Peyer's patch (tissue), 4 donors: ENCODE measurements at regions not wholly inside any gene's neighbourhood (a gene's known extent, or its start where the extent isn't known, plus 50 kb on each side); places are given as distances from the start of the nearest gene placed in this dataset.

Experiments
- DNase-seq, 3 donors: peaks; one replicate each; pipeline ENCODE4 v3.0.0-alpha.2; 2017 to 2019
- H3K27ac ChIP-seq, 4 donors: fragments of 200-600 bp; sonication (generic); one replicate each; pipeline ENCODE4 v1.5.1; 2016 to 2019
- H3K27me3 ChIP-seq, 2 donors: fragments of 200-600 bp; sonication (generic); one replicate each; pipeline ENCODE4 v1.5.1; 2019
- H3K36me3 ChIP-seq, 3 donors: fragments of 200-600 bp; sonication (generic); one replicate each; pipeline ENCODE4 v1.5.1; 2016 to 2019
- H3K4me1 ChIP-seq, 4 donors: fragments of 200-600 bp; sonication (generic); one replicate each; pipeline ENCODE4 v1.5.1; 2016 to 2019
- H3K4me3 ChIP-seq, 4 donors: fragments of 200-600 bp; sonication (generic); 1 replicate in 3 of 4; 2 replicates in 1 of 4; pipeline ENCODE4 v1.5.1; 2016 to 2019; ENCODE audit warnings: mild to moderate bottlenecking in 1 of 4
- H3K9me3 ChIP-seq, 4 donors: fragments of 200-600 bp; sonication (generic); one replicate each; pipeline ENCODE4 v1.5.1; 2016 to 2019; ENCODE audit warnings: mild to moderate bottlenecking in 1 of 4
- POLR2A ChIP-seq, 2 donors: fragments of 450-650 bp; IDR thresholded peaks; one replicate each; pipeline ENCODE4 v1.5.1; 2017; ENCODE audit warnings: antibody characterized with exemption in 2 of 2, mild to moderate bottlenecking in 2 of 2, moderate library complexity in 2 of 2
- TF ChIP-seq, protein P1 (sequence below), 6 experiments: fragments of 450-650 bp in 4 of 6; fragments of 200-600 bp in 2 of 6; sonication (generic) in 1 of 6; IDR thresholded peaks; one replicate each; pipeline ENCODE4 v1.5.1; 2017 to 2019; ENCODE audit warnings: antibody characterized with exemption in 6 of 6, mild to moderate bottlenecking in 3 of 6, moderate library complexity in 1 of 6

- Histone ChIP-seq H3K4me3 (no peak overlapping the region), H3K4me1 (no peaks in the 10 kb centered on the region), H3K27ac (no peak overlapping the region), H3K9me3 (no peaks in the 10 kb centered on the region), H3K27me3 (no peaks in the 10 kb centered on the region), H3K36me3 (no peaks in the 10 kb centered on the region)
- peak in 2 of 3 donors; percentile 18 to 25 for DNase-seq
- no peak for TF ChIP-seq POLR2A (IDR thresholded peaks at IDR 0.05)
- TF ChIP-seq, protein P1, sequence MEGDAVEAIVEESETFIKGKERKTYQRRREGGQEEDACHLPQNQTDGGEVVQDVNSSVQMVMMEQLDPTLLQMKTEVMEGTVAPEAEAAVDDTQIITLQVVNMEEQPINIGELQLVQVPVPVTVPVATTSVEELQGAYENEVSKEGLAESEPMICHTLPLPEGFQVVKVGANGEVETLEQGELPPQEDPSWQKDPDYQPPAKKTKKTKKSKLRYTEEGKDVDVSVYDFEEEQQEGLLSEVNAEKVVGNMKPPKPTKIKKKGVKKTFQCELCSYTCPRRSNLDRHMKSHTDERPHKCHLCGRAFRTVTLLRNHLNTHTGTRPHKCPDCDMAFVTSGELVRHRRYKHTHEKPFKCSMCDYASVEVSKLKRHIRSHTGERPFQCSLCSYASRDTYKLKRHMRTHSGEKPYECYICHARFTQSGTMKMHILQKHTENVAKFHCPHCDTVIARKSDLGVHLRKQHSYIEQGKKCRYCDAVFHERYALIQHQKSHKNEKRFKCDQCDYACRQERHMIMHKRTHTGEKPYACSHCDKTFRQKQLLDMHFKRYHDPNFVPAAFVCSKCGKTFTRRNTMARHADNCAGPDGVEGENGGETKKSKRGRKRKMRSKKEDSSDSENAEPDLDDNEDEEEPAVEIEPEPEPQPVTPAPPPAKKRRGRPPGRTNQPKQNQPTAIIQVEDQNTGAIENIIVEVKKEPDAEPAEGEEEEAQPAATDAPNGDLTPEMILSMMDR (IDR thresholded peaks at IDR 0.05), result no peak
Observed at GRCh38 chr22:49211176-49211575, 616.5 kb downstream of the BRD1 start.

DNA sequence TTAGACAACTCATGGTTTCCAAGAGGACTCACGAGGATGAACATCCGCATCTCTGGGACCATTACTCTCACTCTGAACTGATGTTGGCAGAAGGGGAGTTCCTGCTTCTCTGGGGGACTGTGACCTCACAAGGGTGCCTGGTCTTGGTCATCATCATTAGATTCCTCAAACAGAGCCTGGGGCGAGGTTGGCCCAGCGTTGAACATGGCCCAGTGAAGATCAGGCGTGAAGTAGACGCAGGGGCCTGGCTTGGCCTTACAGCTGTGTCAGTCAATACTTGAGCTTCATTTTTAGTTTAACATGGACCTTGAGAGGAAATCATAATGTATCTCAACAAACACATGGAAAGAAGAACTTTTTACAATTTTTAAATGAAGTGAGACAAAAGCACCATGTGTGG, 617.1 kb downstream of the BRD1 start:
- Histone ChIP-seq H3K4me1 (no peaks in the 10 kb centered on the region), H3K27me3 (no peaks in the 10 kb centered on the region), H3K36me3 (no peaks in the 10 kb centered on the region), H3K9me3 (no peaks in the 10 kb centered on the region), H3K4me3 (no peak overlapping the region), H3K27ac (no peak overlapping the region)
- no peak for TF ChIP-seq POLR2A (IDR thresholded peaks at IDR 0.05)
- TF ChIP-seq, protein P1 (IDR thresholded peaks at IDR 0.05), result no peak
- DNase-seq, result peak in 2 of 3 donors; percentile 7 to 30

DNA sequence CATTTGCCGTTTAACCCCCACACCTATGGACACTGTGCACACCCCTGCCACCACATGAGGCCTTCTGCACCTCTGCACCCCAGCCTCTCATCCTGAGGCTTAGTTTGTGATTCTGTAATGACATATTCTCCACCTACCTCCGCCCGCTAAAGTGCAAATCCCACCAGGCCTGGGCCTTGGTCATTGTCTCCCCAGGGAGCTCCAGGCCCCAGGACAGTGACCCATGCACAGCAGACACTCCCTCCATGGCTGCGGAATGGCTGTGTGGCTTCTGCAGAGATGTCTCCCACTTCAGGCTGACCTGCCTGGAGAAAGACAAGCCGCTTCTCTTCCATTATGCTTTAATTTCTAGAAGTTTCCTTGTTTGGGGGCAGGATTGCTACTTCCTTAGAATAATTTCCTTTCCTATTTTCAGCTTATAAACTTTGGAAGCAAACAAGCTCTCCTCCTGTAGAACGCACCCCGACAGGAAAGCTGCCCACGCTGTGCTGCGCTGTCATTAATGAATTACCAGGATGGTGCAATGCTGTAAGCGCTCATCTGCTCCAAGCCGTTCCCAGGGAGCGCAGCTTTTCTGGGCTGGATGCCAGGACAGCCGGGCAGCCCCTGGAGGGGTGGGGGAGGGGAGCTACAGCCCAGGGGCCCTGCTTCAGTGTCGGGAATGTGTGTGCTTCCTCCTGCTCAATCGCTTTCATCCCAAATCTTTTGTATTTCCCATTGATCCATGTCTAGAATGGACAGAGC, 618.0 kb downstream of the BRD1 start:
- H3K36me3 ChIP-seq, result no peaks in the 10 kb centered on the region
- H3K4me3 ChIP-seq, result no peak overlapping the region
- peak in 2 of 3 donors; percentile 29 to 40 for DNase-seq
- TF ChIP-seq, protein P1 (IDR thresholded peaks at IDR 0.05), result no peak
- no peak for TF ChIP-seq POLR2A (IDR thresholded peaks at IDR 0.05)
- no peaks in the 10 kb centered on the region for H3K4me1 ChIP-seq
- no peaks in the 10 kb centered on the region for H3K27me3 ChIP-seq
- H3K9me3 ChIP-seq, result no peaks in the 10 kb centered on the region
- H3K27ac ChIP-seq, result no peak overlapping the region

DNA sequence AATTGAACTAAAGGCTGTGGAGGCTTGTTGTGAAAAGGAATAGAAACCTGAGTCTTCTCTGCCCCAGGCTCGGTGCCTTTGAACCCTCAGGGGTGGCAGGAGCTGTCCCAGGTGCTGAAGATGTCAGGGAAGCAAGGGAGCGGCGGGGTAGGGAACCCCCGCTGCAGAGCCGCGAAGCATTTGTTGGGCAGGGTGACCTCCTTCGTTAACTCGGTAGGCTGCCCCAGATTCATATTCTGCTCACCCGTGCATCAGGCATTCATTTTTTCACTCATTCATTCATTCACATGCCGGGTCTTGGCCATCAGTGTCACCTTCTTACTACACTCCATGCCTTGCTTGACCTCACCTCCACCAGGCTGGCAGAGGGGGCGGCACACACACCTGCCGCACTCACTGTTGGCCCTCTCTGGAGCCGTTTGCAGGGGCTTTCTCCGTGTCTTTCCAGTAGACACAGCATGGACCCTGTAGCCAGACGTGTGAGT, 618.9 kb downstream of the BRD1 start:
- DNase-seq, result peak in 2 of 3 donors; percentile 16 to 18
- no peaks in the 10 kb centered on the region for H3K36me3 ChIP-seq
- no peak overlapping the region for H3K4me3 ChIP-seq
- H3K27me3 ChIP-seq, result no peaks in the 10 kb centered on the region
- no peaks in the 10 kb centered on the region for H3K9me3 ChIP-seq
- H3K27ac ChIP-seq, result no peak overlapping the region
- TF ChIP-seq, protein P1 (IDR thresholded peaks at IDR 0.05), result no peak
- no peak for TF ChIP-seq POLR2A (IDR thresholded peaks at IDR 0.05)
- H3K4me1 ChIP-seq, result no peaks in the 10 kb centered on the region

- Histone ChIP-seq H3K36me3 (no peaks in the 10 kb centered on the region), H3K27ac (no peak overlapping the region), H3K27me3 (no peaks in the 10 kb centered on the region), H3K4me1 (no peaks in the 10 kb centered on the region), H3K9me3 (no peaks in the 10 kb centered on the region), H3K4me3 (no peak overlapping the region)
- DNase-seq, result peak in 2 of 3 donors; percentile 33 to 38
- TF ChIP-seq, protein P1 (IDR thresholded peaks at IDR 0.05), result no peak
- no peak for TF ChIP-seq POLR2A (IDR thresholded peaks at IDR 0.05)
Observed at GRCh38 chr22:49208004-49208402, 619.7 kb downstream of the BRD1 start.
